ENCODE measurements at regions not wholly inside any gene's neighbourhood (a gene's known extent, or its start where the extent isn't known, plus 50 kb on each side); places are given as distances from the start of the nearest gene placed in this dataset.
A peak's percentile ranks its signal among the peaks of the same experiment; 100 is the strongest.
"Not testable (repeated sequence)": the region's sequence is repeated elsewhere in the genome, so short reads cannot be mapped to it uniquely, and the experiment has no call there.

DNA sequence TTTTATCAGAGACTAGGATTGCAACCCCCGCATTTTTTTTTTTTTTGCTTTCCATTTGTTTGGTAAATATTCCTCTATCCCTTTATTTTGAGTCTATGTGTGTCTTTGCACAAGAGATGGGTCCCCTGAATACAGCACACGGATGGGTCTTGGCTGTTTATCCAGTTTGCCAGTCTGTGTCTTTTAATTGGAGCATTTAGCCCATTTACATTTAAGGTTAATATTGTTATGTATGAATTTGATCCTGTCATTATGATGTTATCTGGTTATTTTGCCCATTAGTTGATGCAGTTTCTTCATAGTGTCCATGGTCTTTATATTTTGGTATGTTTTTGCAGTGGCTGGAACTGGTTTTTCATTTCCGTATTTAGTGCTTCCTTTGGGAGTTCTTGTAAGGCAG, 220.9 kb downstream of the UTRN start:
- not testable (repeated sequence) for H3K56ac ChIP-seq (ENCODE audit: low read length); H3K4me1 ChIP-seq (ENCODE audit: control insufficient read depth, low read depth, low read length); H3K36me3 ChIP-seq (ENCODE audit: control insufficient read depth, insufficient read depth, low read length); H2BK5ac ChIP-seq (ENCODE audit: low read length); H2BK15ac ChIP-seq (replicated peaks; ENCODE audit: low read depth); H4K5ac ChIP-seq (ENCODE audit: low read length); H3K79me2 ChIP-seq (ENCODE audit: control insufficient read depth, insufficient read depth, low read length); H3K27ac ChIP-seq (ENCODE audit: low read depth, low read length); H3K79me1 ChIP-seq (ENCODE audit: low read length); H2AK5ac ChIP-seq (ENCODE audit: low read length); H3K4me2 ChIP-seq (ENCODE audit: low read length); H3K4me3 ChIP-seq (ENCODE audit: low read length); H3K23ac ChIP-seq (ENCODE audit: low read length); H4K8ac ChIP-seq (ENCODE audit: low read depth, low read length); DNase-seq; H2BK120ac ChIP-seq (ENCODE audit: low read depth, low read length); H3K9ac ChIP-seq (ENCODE audit: low read length); H3K27me3 ChIP-seq (ENCODE audit: insufficient read depth, low read length, poor library complexity); H3K4ac ChIP-seq (ENCODE audit: low read depth, low read length); H3K18ac ChIP-seq (ENCODE audit: low read length)
- WGBS (ENCODE audit: extremely low coverage, insufficient coverage, low lambda C conversion rate): no CpG with 5 or more reads among the region's 3 CpGs

- not testable (repeated sequence) for H3K27ac ChIP-seq (ENCODE audit: low read depth, low read length); H3K4me3 ChIP-seq (ENCODE audit: low read length); H3K4me2 ChIP-seq (ENCODE audit: low read length); H3K36me3 ChIP-seq (ENCODE audit: control insufficient read depth, insufficient read depth, low read length); DNase-seq; H3K79me2 ChIP-seq (ENCODE audit: control insufficient read depth, insufficient read depth, low read length); H3K18ac ChIP-seq (ENCODE audit: low read length); H2BK120ac ChIP-seq (ENCODE audit: low read depth, low read length); H2BK15ac ChIP-seq (replicated peaks; ENCODE audit: low read depth); H2AK5ac ChIP-seq (ENCODE audit: low read length); H3K79me1 ChIP-seq (ENCODE audit: low read length); H3K27me3 ChIP-seq (ENCODE audit: insufficient read depth, low read length, poor library complexity); H3K23ac ChIP-seq (ENCODE audit: low read length); H3K4ac ChIP-seq (ENCODE audit: low read depth, low read length); H2BK5ac ChIP-seq (ENCODE audit: low read length); H3K4me1 ChIP-seq (ENCODE audit: control insufficient read depth, low read depth, low read length); H4K5ac ChIP-seq (ENCODE audit: low read length); H3K9ac ChIP-seq (ENCODE audit: low read length); H4K8ac ChIP-seq (ENCODE audit: low read depth, low read length); H3K56ac ChIP-seq (ENCODE audit: low read length)
- WGBS (ENCODE audit: extremely low coverage, insufficient coverage, low lambda C conversion rate): no CpG with 5 or more reads among the region's 6 CpGs
These were observed 222.7 kb downstream of the UTRN start for GRCh38 chr6:144507772-144508312.

GRCh38 chr6:144510859-144511258, 225.7 kb downstream of the UTRN start:
- H2AK5ac ChIP-seq (ENCODE audit: low read length): no peak overlapping the region
- no peak overlapping the region for H4K8ac ChIP-seq (ENCODE audit: low read depth, low read length)
- no peaks in the 10 kb centered on the region for H3K36me3 ChIP-seq (ENCODE audit: control insufficient read depth, insufficient read depth, low read length)
- H3K23ac ChIP-seq (ENCODE audit: low read length): no peak overlapping the region
- H3K9ac ChIP-seq (ENCODE audit: low read length): no peak overlapping the region
- H3K27ac ChIP-seq (ENCODE audit: low read depth, low read length): no peak overlapping the region
- H3K79me1 ChIP-seq (ENCODE audit: low read length): no peaks in the 10 kb centered on the region
- H3K4me1 ChIP-seq (ENCODE audit: control insufficient read depth, low read depth, low read length): no peaks in the 10 kb centered on the region
- H3K4me2 ChIP-seq (ENCODE audit: low read length): no peak overlapping the region
- no peak overlapping the region for H2BK5ac ChIP-seq (ENCODE audit: low read length)
- no peak overlapping the region for H3K18ac ChIP-seq (ENCODE audit: low read length)
- no peak overlapping the region for H3K56ac ChIP-seq (ENCODE audit: low read length)
- no peak overlapping the region for H3K4me3 ChIP-seq (ENCODE audit: low read length)
- H2BK120ac ChIP-seq (ENCODE audit: low read depth, low read length): no peak overlapping the region
- no peak overlapping the region for H3K4ac ChIP-seq (ENCODE audit: low read depth, low read length)
- no peak overlapping the region for H4K5ac ChIP-seq (ENCODE audit: low read length)
- no peak for DNase-seq
- no peaks in the 10 kb centered on the region for H3K27me3 ChIP-seq (ENCODE audit: insufficient read depth, low read length, poor library complexity)
- no peak overlapping the region for H2BK15ac ChIP-seq (replicated peaks; ENCODE audit: low read depth)
- H3K79me2 ChIP-seq (ENCODE audit: control insufficient read depth, insufficient read depth, low read length): no peaks in the 10 kb centered on the region
- WGBS (ENCODE audit: extremely low coverage, insufficient coverage, low lambda C conversion rate): no CpG with 5 or more reads among the region's 4 CpGs

DNA sequence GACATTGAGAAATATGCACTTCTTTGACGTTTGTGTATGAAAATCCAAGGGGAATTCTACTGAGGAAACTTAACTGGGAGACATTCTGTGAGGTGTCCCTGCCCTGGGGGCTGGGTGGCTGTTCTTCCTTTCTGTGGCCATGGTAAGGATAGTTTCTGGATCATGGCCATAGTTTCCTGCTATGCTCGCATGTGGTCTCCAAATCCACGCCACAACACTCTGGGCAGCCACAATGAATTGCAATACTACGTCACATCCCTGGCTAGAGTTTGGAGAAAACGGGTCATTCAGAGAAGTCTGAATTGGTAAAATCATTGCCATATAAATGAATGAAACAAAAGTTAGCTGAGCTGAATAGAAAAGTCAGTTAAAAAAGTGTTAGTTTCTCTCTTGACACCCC, 230.6 kb downstream of the UTRN start:
- no peak overlapping the region for H3K4ac ChIP-seq (ENCODE audit: low read depth, low read length)
- no peak overlapping the region for H3K4me3 ChIP-seq (ENCODE audit: low read length)
- H2AK5ac ChIP-seq (ENCODE audit: low read length): no peak overlapping the region
- no CpG with 5 or more reads among the region's 5 CpGs for WGBS (ENCODE audit: extremely low coverage, insufficient coverage, low lambda C conversion rate)
- H4K8ac ChIP-seq (ENCODE audit: low read depth, low read length): no peak overlapping the region
- H2BK5ac ChIP-seq (ENCODE audit: low read length): no peak overlapping the region
- no peak overlapping the region for H3K23ac ChIP-seq (ENCODE audit: low read length)
- no peaks in the 10 kb centered on the region for H3K79me1 ChIP-seq (ENCODE audit: low read length)
- no peak overlapping the region for H3K18ac ChIP-seq (ENCODE audit: low read length)
- no peak overlapping the region for H3K9ac ChIP-seq (ENCODE audit: low read length)
- H3K4me2 ChIP-seq (ENCODE audit: low read length): no peak overlapping the region
- no peaks in the 10 kb centered on the region for H3K4me1 ChIP-seq (ENCODE audit: control insufficient read depth, low read depth, low read length)
- H2BK15ac ChIP-seq (replicated peaks; ENCODE audit: low read depth): no peak overlapping the region
- no peaks in the 10 kb centered on the region for H3K36me3 ChIP-seq (ENCODE audit: control insufficient read depth, insufficient read depth, low read length)
- H3K56ac ChIP-seq (ENCODE audit: low read length): no peak overlapping the region
- no peak overlapping the region for H4K5ac ChIP-seq (ENCODE audit: low read length)
- no peak for DNase-seq
- H3K27me3 ChIP-seq (ENCODE audit: insufficient read depth, low read length, poor library complexity): no peaks in the 10 kb centered on the region
- no peaks in the 10 kb centered on the region for H3K79me2 ChIP-seq (ENCODE audit: control insufficient read depth, insufficient read depth, low read length)
- H3K27ac ChIP-seq (ENCODE audit: low read depth, low read length): no peak overlapping the region
- no peak overlapping the region for H2BK120ac ChIP-seq (ENCODE audit: low read depth, low read length)

DNA sequence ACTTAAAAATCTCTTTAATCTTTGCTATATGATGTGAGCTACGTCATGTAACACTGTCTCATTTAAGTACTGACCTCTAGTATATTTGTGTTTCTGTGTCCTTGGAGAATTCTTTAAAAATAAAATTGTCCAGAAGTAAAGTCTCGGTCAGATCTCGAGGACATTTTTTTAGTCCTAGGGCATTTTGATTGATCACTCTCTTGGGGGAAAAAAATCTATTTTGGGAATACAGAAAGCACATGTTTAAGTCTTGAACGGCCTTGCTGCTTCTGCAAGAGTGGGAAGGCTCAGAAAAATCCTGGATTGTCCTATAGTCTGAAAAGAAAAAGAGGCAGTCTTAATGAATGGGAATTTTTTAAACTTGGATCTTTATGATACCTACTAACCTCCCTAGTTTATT, 234.3 kb downstream of the UTRN start:
- no peaks in the 10 kb centered on the region for H3K36me3 ChIP-seq (ENCODE audit: control insufficient read depth, insufficient read depth, low read length)

GRCh38 chr6:144528743-144529425, 243.7 kb downstream of the UTRN start:
- WGBS (ENCODE audit: extremely low coverage, insufficient coverage, low lambda C conversion rate): no CpG with 5 or more reads among the region's 9 CpGs

More for the DNA sequence above, 234.3 kb downstream of the UTRN start:
- Histone ChIP-seq H2BK120ac (ENCODE audit: low read depth, low read length) (no peak overlapping the region), H4K8ac (ENCODE audit: low read depth, low read length) (no peak overlapping the region), H3K18ac (ENCODE audit: low read length) (no peak overlapping the region), H3K4me2 (ENCODE audit: low read length) (no peak overlapping the region), H3K79me1 (ENCODE audit: low read length) (no peaks in the 10 kb centered on the region), H2AK5ac (ENCODE audit: low read length) (no peak overlapping the region), H3K79me2 (ENCODE audit: control insufficient read depth, insufficient read depth, low read length) (no peaks in the 10 kb centered on the region), H2BK15ac (replicated peaks; ENCODE audit: low read depth) (no peak overlapping the region), H3K27me3 (ENCODE audit: insufficient read depth, low read length, poor library complexity) (no peaks in the 10 kb centered on the region), H3K56ac (ENCODE audit: low read length) (no peak overlapping the region), H4K5ac (ENCODE audit: low read length) (no peak overlapping the region), H3K4me3 (ENCODE audit: low read length) (no peak overlapping the region), H3K27ac (ENCODE audit: low read depth, low read length) (no peak overlapping the region), H3K4ac (ENCODE audit: low read depth, low read length) (no peak overlapping the region), H2BK5ac (ENCODE audit: low read length) (no peak overlapping the region), H3K9ac (ENCODE audit: low read length) (no peak overlapping the region), H3K4me1 (ENCODE audit: control insufficient read depth, low read depth, low read length) (no peaks in the 10 kb centered on the region), H3K23ac (ENCODE audit: low read length) (no peak overlapping the region)
- WGBS (ENCODE audit: extremely low coverage, insufficient coverage, low lambda C conversion rate): no CpG with 5 or more reads among the region's 4 CpGs
- DNase-seq: no peak

More at GRCh38 chr6:144528743-144529425, 243.7 kb downstream of the UTRN start:
- Histone ChIP-seq H3K23ac (ENCODE audit: low read length) (no peak overlapping the region), H2AK5ac (ENCODE audit: low read length) (no peak overlapping the region), H3K56ac (ENCODE audit: low read length) (peak overlapping the region; percentile 15), H3K4me3 (ENCODE audit: low read length) (no peak overlapping the region), H3K27ac (ENCODE audit: low read depth, low read length) (no peak overlapping the region), H3K4ac (ENCODE audit: low read depth, low read length) (no peak overlapping the region), H4K5ac (ENCODE audit: low read length) (no peak overlapping the region), H3K9ac (ENCODE audit: low read length) (no peak overlapping the region), H3K36me3 (ENCODE audit: control insufficient read depth, insufficient read depth, low read length) (no peaks in the 10 kb centered on the region), H2BK5ac (ENCODE audit: low read length) (no peak overlapping the region), H2BK120ac (ENCODE audit: low read depth, low read length) (no peak overlapping the region), H3K18ac (ENCODE audit: low read length) (no peak overlapping the region), H2BK15ac (replicated peaks; ENCODE audit: low read depth) (no peak overlapping the region), H3K79me1 (ENCODE audit: low read length) (no peaks in the 10 kb centered on the region), H4K8ac (ENCODE audit: low read depth, low read length) (no peak overlapping the region), H3K4me1 (ENCODE audit: control insufficient read depth, low read depth, low read length) (no peaks in the 10 kb centered on the region), H3K27me3 (ENCODE audit: insufficient read depth, low read length, poor library complexity) (no peaks in the 10 kb centered on the region), H3K79me2 (ENCODE audit: control insufficient read depth, insufficient read depth, low read length) (no peaks in the 10 kb centered on the region), H3K4me2 (ENCODE audit: low read length) (no peak overlapping the region)
- peak; percentile 77 for DNase-seq
